SK-N-SH (cell line): ENCODE measurements at regions not wholly inside any gene's neighbourhood (a gene's known extent, or its start where the extent isn't known, plus 50 kb on each side); places are given as distances from the start of the nearest gene placed in this dataset.

Experiments used
- CTCF ChIA-PET: fragments of 300-600, 350-600 bp; formaldehyde crosslinking; extraction: SDS; loops from one replicate; lab custom pipeline; 2021; lab: Yijun Ruan, JAX
- POLR2A ChIA-PET: fragments of 350-600 bp; sonication (Branson Sonifier 250); formaldehyde crosslinking; extraction: SDS; loops from one replicate; lab custom pipeline; 2020; ENCODE audit warnings: antibody characterized with exemption, inconsistent platforms; lab: Yijun Ruan, JAX
- DNase-seq: peaks from one replicate; pipeline ENCODE4 v3.0.0; 2012
- H2AFZ ChIP-seq: fragments of 200-600 bp; sonication (generic); 2 replicates; pipeline ENCODE4 v1.8.1; 2016; ENCODE audit warnings: antibody characterized with exemption, mild to moderate bottlenecking, low read depth
- H3F3A ChIP-seq: fragments of 200-600 bp; sonication (generic); replicated peaks from 2 replicates; pipeline ENCODE3; 2016; ENCODE audit warnings: antibody characterized with exemption, mild to moderate bottlenecking; ENCODE audit not compliant: insufficient read depth
- H3K27ac ChIP-seq, 2 experiments: fragments of 200-500 bp in 1 of 2; fragments of 200-600 bp in 1 of 2; sonication (Bioruptor generic) in 1 of 2; sonication (generic), shearing (Covaris generic) in 1 of 2; 2 replicates each; pipeline versions ENCODE4 v1.5.1 to v1.6.1; 2014 to 2016; ENCODE audit warnings: low read depth in 2 of 2, inconsistent platforms in 1 of 2, low read length in 1 of 2, mild to moderate bottlenecking in 1 of 2, mixed read lengths in 1 of 2
- H3K27me3 ChIP-seq: fragments of 200-600 bp; sonication (generic), shearing (Covaris generic); 2 replicates; pipeline ENCODE4 v1.6.1; 2016; ENCODE audit warnings: mixed run types; ENCODE audit not compliant: insufficient read depth
- H3K36me3 ChIP-seq, 2 experiments: fragments of 200-500 bp in 1 of 2; fragments of 200-600 bp in 1 of 2; sonication (Bioruptor generic) in 1 of 2; sonication (generic) in 1 of 2; replicated peaks in 1 of 2; 2 replicates each; pipeline versions ENCODE3 to v1.5.1; 2014 to 2016; ENCODE audit warnings: low read length in 1 of 2, mild to moderate bottlenecking in 1 of 2; ENCODE audit not compliant: insufficient read depth in 2 of 2, control insufficient read depth in 1 of 2
- H3K4me1 ChIP-seq, 2 experiments: fragments of 200-500 bp in 1 of 2; fragments of 200-600 bp in 1 of 2; sonication (Bioruptor generic) in 1 of 2; sonication (generic), shearing (Covaris generic) in 1 of 2; 2 replicates each; pipeline versions ENCODE4 v1.5.1 to v1.6.1; 2014 to 2016; ENCODE audit warnings: low read depth in 1 of 2, low read length in 1 of 2, mixed run types in 1 of 2; ENCODE audit not compliant: insufficient read depth in 2 of 2, control insufficient read depth in 1 of 2
- H3K4me2 ChIP-seq: fragments of 200-600 bp; sonication (generic), shearing (Covaris generic); 2 replicates; pipeline ENCODE4 v1.6.1; 2017; ENCODE audit warnings: mixed run types
- H3K4me3 ChIP-seq, 2 experiments: fragments of 200-500 bp in 1 of 2; fragments of 200-600 bp in 1 of 2; sonication (Bioruptor generic) in 1 of 2; sonication (generic), shearing (Covaris generic) in 1 of 2; 2 replicates each; pipeline versions ENCODE4 v1.5.1 to v1.8.1; 2014 to 2016; ENCODE audit warnings: low read depth in 2 of 2, inconsistent platforms in 1 of 2, low read length in 1 of 2, mild to moderate bottlenecking in 1 of 2, mixed read lengths in 1 of 2, moderate library complexity in 1 of 2
- H3K79me2 ChIP-seq: fragments of 200-600 bp; sonication (generic); 2 replicates; pipeline ENCODE4 v1.8.1; 2017; ENCODE audit warnings: mild to moderate bottlenecking; ENCODE audit not compliant: insufficient read depth
- H3K9ac ChIP-seq: fragments of 200-600 bp; sonication (generic); 2 replicates; pipeline ENCODE4 v1.6.1; 2017; ENCODE audit warnings: mixed run types
- H3K9me2 ChIP-seq: fragments of 200-600 bp; sonication (generic); 2 replicates; pipeline ENCODE4 v1.6.1; 2017; ENCODE audit warnings: mixed run types
- H3K9me3 ChIP-seq: fragments of 200-600 bp; sonication (generic); 2 replicates; pipeline ENCODE4 v1.6.1; 2017; ENCODE audit warnings: mixed run types, mild to moderate bottlenecking, moderate library complexity
- H4K20me1 ChIP-seq: fragments of 200-600 bp; sonication (generic); 2 replicates; pipeline ENCODE4 v1.6.1; 2017; ENCODE audit warnings: mild to moderate bottlenecking, mixed run types; ENCODE audit not compliant: insufficient read depth
- CHD2 ChIP-seq: fragments of 150-350 bp; IDR thresholded peaks from 2 replicates; pipeline ENCODE4 v1.6.1; 2018; ENCODE audit warnings: low read length; ENCODE audit not compliant: partially characterized antibody
- CTCF ChIP-seq: fragments of 200-600 bp; sonication (generic); IDR thresholded peaks from 2 replicates; pipeline ENCODE4 v1.6.1; 2017; ENCODE audit warnings: antibody characterized with exemption, mild to moderate bottlenecking, moderate library complexity
- ELF1 ChIP-seq: IDR thresholded peaks from 2 replicates; pipeline ENCODE4 v1.4.0; 2012
- EP300 ChIP-seq, 2 experiments: IDR thresholded peaks; 2 replicates each; pipeline versions ENCODE4 v1.4.0 to v1.6.1; 2012; ENCODE audit warnings: borderline replicate concordance in 1 of 2, low read depth in 1 of 2, low read length in 1 of 2
- FOSL2 ChIP-seq: IDR thresholded peaks from 2 replicates; pipeline ENCODE4 v1.4.0; 2012; ENCODE audit warnings: low read depth, mild to moderate bottlenecking, moderate library complexity, borderline replicate concordance
- FOXM1 ChIP-seq: IDR thresholded peaks from 2 replicates; pipeline ENCODE4 v1.4.0; 2012; ENCODE audit warnings: low read depth, mild to moderate bottlenecking
- GATA2 ChIP-seq: sonication (generic); formaldehyde crosslinking; IDR thresholded peaks from 2 replicates; pipeline ENCODE4 v1.5.0; 2020; ENCODE audit warnings: mild to moderate bottlenecking, missing genetic modification reagents
- MAX ChIP-seq: IDR thresholded peaks from 2 replicates; pipeline ENCODE4 v1.4.0; 2012; ENCODE audit warnings: low read depth
- NRF1 ChIP-seq: IDR thresholded peaks from 2 replicates; pipeline ENCODE4 v1.6.1; 2012; ENCODE audit warnings: low read depth, mild to moderate bottlenecking, low read length
- RAD21 ChIP-seq: IDR thresholded peaks from 2 replicates; pipeline ENCODE4 v1.6.1; 2012; ENCODE audit warnings: mild to moderate bottlenecking, low read length
- RCOR1 ChIP-seq: fragments of 150-350 bp; IDR thresholded peaks from 2 replicates; pipeline ENCODE4 v1.6.1; 2017; ENCODE audit warnings: antibody characterized with exemption, low read length
- REST ChIP-seq: IDR thresholded peaks from 2 replicates; pipeline ENCODE4 v1.6.1; 2012; ENCODE audit warnings: mild to moderate bottlenecking, low read depth, low read length, moderate library complexity
- RXRA ChIP-seq: IDR thresholded peaks from 2 replicates; pipeline ENCODE4 v1.4.0; 2012; ENCODE audit warnings: low read depth, mild to moderate bottlenecking, borderline replicate concordance
- SIN3A ChIP-seq: IDR thresholded peaks from 2 replicates; pipeline ENCODE4 v1.6.1; 2012; ENCODE audit warnings: low read depth, mild to moderate bottlenecking, low read length, moderate library complexity, borderline replicate concordance
- USF2 ChIP-seq: fragments of 150-350 bp; IDR thresholded peaks from 2 replicates; pipeline ENCODE4 v1.6.1; 2017; ENCODE audit warnings: antibody characterized with exemption, low read length, low read depth, borderline replicate concordance
- YY1 ChIP-seq: IDR thresholded peaks from 2 replicates; pipeline ENCODE4 v1.4.0; 2012; ENCODE audit warnings: low read depth, mild to moderate bottlenecking
- ZBTB33 ChIP-seq: IDR thresholded peaks from 2 replicates; pipeline ENCODE4 v1.4.0; 2012; ENCODE audit warnings: low read depth, borderline replicate concordance
- WGBS: methylation state at CpG from one replicate; pipeline ENCODE4 v1.1.6; 2017; ENCODE audit warnings: low lambda C conversion rate; 5-methylcytosine and 5-hydroxymethylcytosine counted together

GRCh38 chr13:89115307-89115706, 1444.1 kb downstream of the SLITRK5 start:
- TF ChIP-seq CTCF, result peak; percentile 29; the same call in 1 of the 2 replicates
- no peak for TF ChIP-seq GATA2 (CRISPR knock-in tag)
- DNase-seq, result no peak
- POLR2A ChIA-PET, result no interaction called here
- H3F3A ChIP-seq, result no peaks in the 10 kb centered on the region
- WGBS, result 42% methylated on average over 3 of the region's 3 CpGs
- no peaks in the 10 kb centered on the region for H3K36me3 ChIP-seq
- H3K27ac ChIP-seq, result no peak overlapping the region
- H3K9me3 ChIP-seq, result no peaks in the 10 kb centered on the region
- no peak overlapping the region for H3K4me2 ChIP-seq
- H4K20me1 ChIP-seq, result no peaks in the 10 kb centered on the region
- H3K4me3 ChIP-seq, result no peak overlapping the region
- H3K9me2 ChIP-seq, result no peaks in the 10 kb centered on the region
- CTCF ChIA-PET, result no interaction called here
- H2AFZ ChIP-seq, result no peak overlapping the region
- H3K9ac ChIP-seq, result no peak overlapping the region
- H3K27me3 ChIP-seq, result no peaks in the 10 kb centered on the region
- no peaks in the 10 kb centered on the region for H3K79me2 ChIP-seq
- no peaks in the 10 kb centered on the region for H3K4me1 ChIP-seq

GRCh38 chr13:89136678-89137077, 1465.5 kb downstream of the SLITRK5 start:
- H3K79me2 ChIP-seq, result no peaks in the 10 kb centered on the region
- H3K9me3 ChIP-seq, result no peaks in the 10 kb centered on the region
- H3K4me1 ChIP-seq, result no peaks in the 10 kb centered on the region
- no peak overlapping the region for H2AFZ ChIP-seq
- ChIA-PET CTCF (no interaction called here), POLR2A (no interaction called here)
- no peaks in the 10 kb centered on the region for H4K20me1 ChIP-seq
- no peaks in the 10 kb centered on the region for H3K9me2 ChIP-seq
- 39% methylated on average over 3 of the region's 3 CpGs for WGBS
- H3F3A ChIP-seq, result no peaks in the 10 kb centered on the region
- H3K27ac ChIP-seq, result no peak overlapping the region
- no peak overlapping the region for H3K9ac ChIP-seq
- H3K4me3 ChIP-seq, result no peak overlapping the region
- no peak for DNase-seq
- no peak overlapping the region for H3K4me2 ChIP-seq
- no peaks in the 10 kb centered on the region for H3K36me3 ChIP-seq
- H3K27me3 ChIP-seq, result no peaks in the 10 kb centered on the region
- TF ChIP-seq CHD2 (no peak), GATA2 (CRISPR knock-in tag) (no peak), YY1 (no peak), FOXM1 (no peak), MAX (no peak), ELF1 (no peak), RCOR1 (no peak), SIN3A (no peak), RAD21 (no peak), RXRA (no peak), REST (no peak), ZBTB33 (no peak), USF2 (no peak), CTCF (no peak), NRF1 (no peak), EP300 (IDR thresholded peaks at IDR 0.05; ENCODE audit: borderline replicate concordance in 1 of 2, low read depth in 1 of 2, low read length in 1 of 2) (no peak), FOSL2 (no peak)
